HepG2 (cell line): ENCODE measurements at regions not wholly inside any gene's neighbourhood (a gene's known extent, or its start where the extent isn't known, plus 50 kb on each side); places are given as distances from the start of the nearest gene placed in this dataset.
A peak's percentile ranks its signal among the peaks of the same experiment; 100 is the strongest.

Experiments used
- CENPT ChIP-seq: sonication (generic); formaldehyde crosslinking; IDR thresholded peaks from 2 replicates; pipeline ENCODE4 v1.8.0; 2022; ENCODE audit warnings: low read depth, mild to moderate bottlenecking, moderate library complexity, missing genetic modification reagents
- CHCHD3 ChIP-seq: sonication (generic); formaldehyde crosslinking; IDR thresholded peaks from 2 replicates; pipeline ENCODE4 v1.8.0; 2022; ENCODE audit warnings: mild to moderate bottlenecking, missing genetic modification reagents, moderate library complexity
- ERF ChIP-seq: IDR thresholded peaks from 2 replicates; pipeline ENCODE4 v1.6.1; 2018; ENCODE audit warnings: missing biosample characterization, missing genetic modification reagents
- GABPA ChIP-seq, 2 experiments: IDR thresholded peaks; 2 replicates each; pipeline ENCODE4 v1.6.1; 2011 to 2016; ENCODE audit warnings: low read depth in 2 of 2, low read length in 1 of 2, missing biosample characterization in 1 of 2, missing genetic modification characterization in 1 of 2
- HMGA1 ChIP-seq: sonication (generic); formaldehyde crosslinking; conservative IDR thresholded peaks from 2 replicates; pipeline ENCODE4 v1.4.0; 2020; ENCODE audit warnings: missing genetic modification reagents
- IRF2 ChIP-seq: IDR thresholded peaks from 2 replicates; pipeline ENCODE4 v1.6.1; 2018; ENCODE audit warnings: missing genetic modification reagents, missing compliant biosample characterization
- ISL2 ChIP-seq: sonication (generic); formaldehyde crosslinking; IDR thresholded peaks from 2 replicates; pipeline ENCODE4 v1.5.0; 2020; ENCODE audit warnings: missing genetic modification reagents
- MAF1 ChIP-seq: sonication (generic); formaldehyde crosslinking; IDR thresholded peaks from 2 replicates; pipeline ENCODE4 v1.5.0; 2020; ENCODE audit warnings: missing genetic modification reagents, borderline replicate concordance
- PAX8 ChIP-seq: sonication (generic); formaldehyde crosslinking; IDR thresholded peaks from 2 replicates; pipeline ENCODE4 v1.8.0; 2022; ENCODE audit warnings: mild to moderate bottlenecking, missing genetic modification reagents, borderline replicate concordance
- PCBP2 ChIP-seq: fragments of 200-400 bp; formaldehyde crosslinking; optimal IDR thresholded peaks from 2 replicates; pipeline ENCODE3; 2018; ENCODE audit warnings: low read length, low read depth; ENCODE audit not compliant: poor library complexity, severe bottlenecking
- RBAK ChIP-seq: sonication (generic); formaldehyde crosslinking; IDR thresholded peaks from 2 replicates; pipeline ENCODE4 v1.5.1; 2020; ENCODE audit warnings: mild to moderate bottlenecking, missing genetic modification reagents
- RFXAP ChIP-seq: sonication (generic); formaldehyde crosslinking; IDR thresholded peaks from 2 replicates; pipeline ENCODE4 v1.4.0; 2020; ENCODE audit warnings: missing genetic modification reagents, borderline replicate concordance
- TGIF2 ChIP-seq: IDR thresholded peaks from 2 replicates; pipeline ENCODE4 v1.6.1; 2016; ENCODE audit warnings: control low read depth, missing compliant biosample characterization
- ZFAT ChIP-seq: sonication (generic); formaldehyde crosslinking; conservative IDR thresholded peaks from 2 replicates; pipeline ENCODE4 v1.8.1; 2023; ENCODE audit warnings: missing genetic modification reagents, inconsistent platforms
- ZNF101 ChIP-seq: sonication (generic); formaldehyde crosslinking; IDR thresholded peaks from 2 replicates; pipeline ENCODE4 v1.4.0; 2020; ENCODE audit warnings: mild to moderate bottlenecking, low read depth, missing genetic modification reagents, borderline replicate concordance
- ZNF335 ChIP-seq: sonication (generic); formaldehyde crosslinking; IDR thresholded peaks from 2 replicates; pipeline ENCODE4 v1.4.0; 2020; ENCODE audit warnings: missing genetic modification reagents
- ZNF703 ChIP-seq: sonication (generic); formaldehyde crosslinking; IDR thresholded peaks from 2 replicates; pipeline ENCODE4 v1.5.1; 2020; ENCODE audit warnings: missing genetic modification reagents, mild to moderate bottlenecking, moderate library complexity, borderline replicate concordance
- TF ChIP-seq, protein P1 (sequence below): sonication (generic); formaldehyde crosslinking; IDR thresholded peaks from 2 replicates; pipeline ENCODE4 v1.8.1; 2023; ENCODE audit warnings: mild to moderate bottlenecking, inconsistent platforms, moderate library complexity, missing genetic modification reagents, borderline replicate concordance
- TF ChIP-seq, protein P2 (sequence below): sonication (generic); formaldehyde crosslinking; IDR thresholded peaks from 2 replicates; pipeline ENCODE4 v1.4.0; 2020; ENCODE audit warnings: missing genetic modification reagents
- TF ChIP-seq, protein P3 (sequence below): IDR thresholded peaks from 2 replicates; pipeline ENCODE4 v1.4.0; 2020; ENCODE audit warnings: mild to moderate bottlenecking, missing genetic modification reagents

DNA sequence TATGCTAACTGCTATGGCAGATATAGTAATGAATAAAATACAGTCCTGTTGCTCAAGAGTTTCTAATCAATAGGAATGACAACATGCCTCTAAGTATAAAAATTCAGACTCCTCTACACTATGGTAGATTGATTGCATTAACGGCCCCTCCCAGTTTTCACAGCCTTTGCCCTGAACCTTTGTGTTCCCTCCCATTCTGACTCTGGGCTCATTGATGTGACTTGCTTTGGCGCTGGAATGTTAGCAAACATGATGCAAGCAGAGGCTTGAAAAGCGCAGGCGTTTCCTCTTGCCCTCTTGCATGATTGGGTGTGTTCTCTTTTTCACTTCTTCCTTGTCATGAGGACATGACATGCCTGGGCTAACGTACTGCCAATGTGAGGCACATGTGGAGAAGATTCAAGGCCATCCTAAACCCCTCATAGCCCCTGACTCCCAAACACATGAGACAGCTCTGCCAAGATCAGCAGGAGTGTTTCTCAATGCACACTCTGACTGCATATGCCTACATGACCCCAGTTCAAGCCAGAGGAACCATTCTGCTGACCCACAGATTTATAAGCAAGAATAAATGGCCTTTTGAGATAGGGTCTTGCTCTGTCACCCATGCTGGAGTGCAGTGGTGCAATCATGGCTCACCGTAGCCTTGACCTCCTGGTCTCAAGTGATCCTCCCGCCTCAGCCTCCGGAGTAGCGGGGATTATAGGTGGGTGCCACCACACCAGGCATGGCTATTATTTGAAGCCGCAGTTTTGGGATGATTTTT, 49.7 kb upstream of the CD28 start (continued):
- TF ChIP-seq ZNF335 (CRISPR knock-in tag) (no peak), GABPA (IDR thresholded peaks at IDR 0.05; ENCODE audit: low read depth, low read length) (no peak), GABPA (CRISPR knock-in tag; IDR thresholded peaks at IDR 0.05; ENCODE audit: low read depth) (peak; percentile 41; the same call in 1 of the 2 replicates), CENPT (CRISPR knock-in tag) (no peak), CHCHD3 (CRISPR knock-in tag) (no peak), RFXAP (CRISPR knock-in tag) (peak; percentile 57; the same call in 1 of the 2 replicates), PCBP2 (no peak), IRF2 (CRISPR knock-in tag) (peak; percentile 81), ZNF101 (no peak), ZFAT (no peak), ISL2 (CRISPR knock-in tag) (peak; percentile 72), HMGA1 (CRISPR knock-in tag) (no peak), PAX8 (CRISPR knock-in tag) (no peak), ERF (peak; percentile 68; the same call in 1 of the 2 replicates), MAF1 (CRISPR knock-in tag) (no peak), ZNF703 (CRISPR knock-in tag) (no peak; the same call in 1 of the 2 replicates), TGIF2 (CRISPR knock-in tag) (no peak), RBAK (CRISPR knock-in tag) (0 out of 2 replicates have a peak, but pooled peaks have one; percentile 55)
- TF ChIP-seq, protein P1, sequence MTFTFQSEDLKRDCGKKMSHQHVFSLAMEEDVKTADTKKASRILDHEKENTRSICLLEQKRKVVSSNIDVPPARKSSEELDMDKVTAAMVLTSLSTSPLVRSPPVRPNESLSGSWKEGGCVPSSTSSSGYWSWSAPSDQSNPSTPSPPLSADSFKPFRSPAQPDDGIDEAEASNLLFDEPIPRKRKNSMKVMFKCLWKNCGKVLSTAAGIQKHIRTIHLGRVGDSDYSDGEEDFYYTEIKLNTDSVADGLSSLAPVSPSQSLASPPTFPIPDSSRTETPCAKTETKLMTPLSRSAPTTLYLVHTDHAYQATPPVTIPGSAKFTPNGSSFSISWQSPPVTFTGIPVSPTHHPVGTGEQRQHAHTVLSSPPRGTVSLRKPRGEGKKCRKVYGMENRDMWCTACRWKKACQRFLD (CRISPR knock-in tag): peak; percentile 52; the same call in 1 of the 2 replicates
- TF ChIP-seq, protein P2, sequence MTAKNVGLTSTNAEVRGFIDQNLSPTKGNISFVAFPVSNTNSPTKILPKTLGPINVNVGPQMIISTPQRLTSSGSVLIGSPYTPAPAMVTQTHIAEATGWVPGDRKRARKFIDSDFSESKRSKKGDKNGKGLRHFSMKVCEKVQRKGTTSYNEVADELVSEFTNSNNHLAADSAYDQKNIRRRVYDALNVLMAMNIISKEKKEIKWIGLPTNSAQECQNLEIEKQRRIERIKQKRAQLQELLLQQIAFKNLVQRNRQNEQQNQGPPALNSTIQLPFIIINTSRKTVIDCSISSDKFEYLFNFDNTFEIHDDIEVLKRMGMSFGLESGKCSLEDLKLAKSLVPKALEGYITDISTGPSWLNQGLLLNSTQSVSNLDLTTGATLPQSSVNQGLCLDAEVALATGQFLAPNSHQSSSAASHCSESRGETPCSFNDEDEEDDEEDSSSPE: peak; percentile 91
- TF ChIP-seq, protein P3, sequence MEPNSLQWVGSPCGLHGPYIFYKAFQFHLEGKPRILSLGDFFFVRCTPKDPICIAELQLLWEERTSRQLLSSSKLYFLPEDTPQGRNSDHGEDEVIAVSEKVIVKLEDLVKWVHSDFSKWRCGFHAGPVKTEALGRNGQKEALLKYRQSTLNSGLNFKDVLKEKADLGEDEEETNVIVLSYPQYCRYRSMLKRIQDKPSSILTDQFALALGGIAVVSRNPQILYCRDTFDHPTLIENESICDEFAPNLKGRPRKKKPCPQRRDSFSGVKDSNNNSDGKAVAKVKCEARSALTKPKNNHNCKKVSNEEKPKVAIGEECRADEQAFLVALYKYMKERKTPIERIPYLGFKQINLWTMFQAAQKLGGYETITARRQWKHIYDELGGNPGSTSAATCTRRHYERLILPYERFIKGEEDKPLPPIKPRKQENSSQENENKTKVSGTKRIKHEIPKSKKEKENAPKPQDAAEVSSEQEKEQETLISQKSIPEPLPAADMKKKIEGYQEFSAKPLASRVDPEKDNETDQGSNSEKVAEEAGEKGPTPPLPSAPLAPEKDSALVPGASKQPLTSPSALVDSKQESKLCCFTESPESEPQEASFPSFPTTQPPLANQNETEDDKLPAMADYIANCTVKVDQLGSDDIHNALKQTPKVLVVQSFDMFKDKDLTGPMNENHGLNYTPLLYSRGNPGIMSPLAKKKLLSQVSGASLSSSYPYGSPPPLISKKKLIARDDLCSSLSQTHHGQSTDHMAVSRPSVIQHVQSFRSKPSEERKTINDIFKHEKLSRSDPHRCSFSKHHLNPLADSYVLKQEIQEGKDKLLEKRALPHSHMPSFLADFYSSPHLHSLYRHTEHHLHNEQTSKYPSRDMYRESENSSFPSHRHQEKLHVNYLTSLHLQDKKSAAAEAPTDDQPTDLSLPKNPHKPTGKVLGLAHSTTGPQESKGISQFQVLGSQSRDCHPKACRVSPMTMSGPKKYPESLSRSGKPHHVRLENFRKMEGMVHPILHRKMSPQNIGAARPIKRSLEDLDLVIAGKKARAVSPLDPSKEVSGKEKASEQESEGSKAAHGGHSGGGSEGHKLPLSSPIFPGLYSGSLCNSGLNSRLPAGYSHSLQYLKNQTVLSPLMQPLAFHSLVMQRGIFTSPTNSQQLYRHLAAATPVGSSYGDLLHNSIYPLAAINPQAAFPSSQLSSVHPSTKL (CRISPR knock-in tag): peak; percentile 94
